GM19395 (cell line): ENCODE measurements at regions not wholly inside any gene's neighbourhood (a gene's known extent, or its start where the extent isn't known, plus 50 kb on each side); places are given as distances from the start of the nearest gene placed in this dataset.
"Not testable (repeated sequence)": the region's sequence is repeated elsewhere in the genome, so short reads cannot be mapped to it uniquely, and the experiment has no call there.

ENCODE experiments used
- ATAC-seq: cut with Tn5 transposase; IDR thresholded peaks from one replicate; pipeline ENCODE4 v1.9.1; 2021; ENCODE audit warnings: mild to moderate bottlenecking, moderate library complexity; ENCODE audit not compliant: unreplicated experiment

GRCh38 chr18:76611750-76612045, 116.7 kb upstream of the ZNF516 start:
- not testable (repeated sequence) for ATAC-seq

GRCh38 chr18:76610933-76611749, 116.1 kb upstream of the ZNF516 start:
- no peak for ATAC-seq

GRCh38 chr18:76610012-76610411, 115.0 kb upstream of the ZNF516 start:
- ATAC-seq = no peak

- ATAC-seq = no peak
Observed at GRCh38 chr18:76605341-76605929, 110.4 kb upstream of the ZNF516 start.

DNA sequence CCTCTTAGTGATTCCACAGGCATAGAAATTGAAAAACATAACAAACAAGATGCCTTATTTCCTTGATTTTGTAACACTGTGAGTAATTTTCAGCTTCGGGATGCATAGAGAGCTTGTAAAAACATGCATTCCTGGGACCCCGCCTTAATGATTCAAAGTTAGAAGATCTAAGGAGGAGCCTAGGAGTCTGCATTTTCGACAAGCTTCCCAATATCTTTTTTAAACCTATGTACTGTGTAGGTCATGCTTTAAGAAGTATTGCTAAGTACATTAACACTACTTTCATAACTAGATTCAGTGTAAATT, 109.8 kb upstream of the ZNF516 start:
- ATAC-seq = no peak

DNA sequence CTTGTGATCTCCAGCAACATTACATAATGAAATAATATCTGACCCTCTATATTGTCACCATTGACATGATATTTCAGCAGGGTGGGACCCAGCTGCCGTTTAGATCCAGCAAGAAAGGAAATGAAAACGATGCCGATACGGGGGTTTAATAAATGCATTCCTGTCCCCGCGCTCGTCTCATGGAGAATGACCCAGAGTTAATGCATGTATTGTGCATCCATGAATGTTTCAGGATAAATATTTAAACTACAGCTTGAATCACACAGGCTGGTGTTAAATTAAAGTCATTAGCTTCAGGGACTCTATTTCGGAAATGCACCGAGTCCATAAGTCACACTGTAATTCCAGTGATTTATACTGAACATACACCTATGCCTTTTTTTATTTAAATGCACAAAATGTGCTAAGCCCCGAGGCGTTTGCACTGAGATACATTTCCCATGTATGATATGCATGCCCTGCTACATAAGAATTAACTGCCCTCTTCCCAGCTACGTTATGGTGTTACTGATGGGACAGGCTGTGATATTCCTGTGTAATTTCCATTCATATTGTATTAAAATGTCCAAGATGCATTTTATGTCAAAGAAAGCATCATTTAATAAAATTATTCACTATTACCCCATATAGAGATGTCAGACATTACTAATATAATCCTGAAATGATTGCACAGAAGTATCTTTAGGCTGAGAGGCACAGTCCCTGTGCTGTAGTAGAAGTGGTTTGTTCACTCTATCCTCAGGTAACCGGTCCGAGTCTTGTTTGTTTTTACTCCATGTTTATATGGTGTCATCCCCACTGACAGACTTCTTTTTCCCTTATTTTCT, 109.3 kb upstream of the ZNF516 start:
- no peak for ATAC-seq

- ATAC-seq = no peak
Observed at GRCh38 chr18:76602191-76602590, 107.1 kb upstream of the ZNF516 start.

DNA sequence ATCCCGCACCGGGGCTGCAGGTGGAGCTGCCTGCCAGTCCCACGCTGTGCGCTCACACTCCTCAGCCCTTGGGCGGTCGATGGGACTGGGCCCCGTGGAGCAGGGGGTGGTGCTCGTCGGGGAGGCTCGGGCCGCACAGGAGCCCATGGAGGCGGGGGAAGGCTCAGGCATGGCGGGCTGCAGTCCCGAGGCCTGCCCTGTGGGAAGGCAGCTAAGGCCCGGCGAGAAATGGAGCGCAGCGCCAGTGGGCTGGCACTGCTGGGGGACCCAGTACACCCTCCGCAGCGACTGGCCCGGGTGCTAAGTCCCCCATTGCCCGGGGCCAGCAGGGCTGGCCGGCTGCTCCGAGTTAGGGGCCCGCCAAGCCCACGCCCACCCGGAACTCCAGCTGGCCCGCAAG, 105.0 kb upstream of the ZNF516 start:
- ATAC-seq = not testable (repeated sequence)

- ATAC-seq = no peak
Observed at GRCh38 chr18:76594966-76595365, 99.9 kb upstream of the ZNF516 start.

DNA sequence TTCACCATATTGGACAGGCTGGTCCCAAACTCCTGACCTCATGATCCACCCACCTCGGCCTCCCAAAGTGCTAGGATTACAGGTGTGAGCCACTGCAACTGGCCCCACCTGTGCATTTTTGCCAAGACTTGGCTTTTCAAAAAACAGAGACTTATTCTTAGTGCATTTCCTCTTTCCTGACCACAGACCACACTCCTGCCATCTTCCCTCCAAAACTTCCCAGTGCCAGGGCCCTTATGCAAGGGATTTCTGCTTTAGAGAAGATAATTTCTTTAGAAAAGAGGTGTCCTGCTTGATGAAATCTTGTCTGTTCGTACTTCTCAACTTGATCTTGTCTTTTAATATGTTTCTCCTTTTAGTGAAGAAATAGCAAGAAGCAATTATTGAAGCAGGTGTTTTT, 98.8 kb upstream of the ZNF516 start:
- ATAC-seq = no peak

DNA sequence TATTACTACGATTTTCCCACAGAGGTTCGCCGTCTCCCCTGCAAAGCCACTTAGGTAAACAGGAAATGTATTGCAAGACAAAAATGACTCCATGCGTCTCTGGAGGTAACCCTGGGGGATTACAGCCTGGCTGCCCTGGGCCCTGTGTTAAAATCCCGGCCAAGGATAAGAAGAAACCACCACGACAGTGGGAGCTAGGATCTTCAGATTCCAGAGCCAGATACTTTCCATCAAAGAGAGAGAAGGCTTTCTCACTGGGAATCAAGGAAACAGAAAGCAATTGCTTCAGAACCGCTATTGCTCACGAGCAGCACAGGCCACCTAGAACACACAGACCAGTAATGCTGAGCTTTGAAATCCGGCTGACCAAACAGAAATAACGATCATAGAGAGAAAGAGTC, 97.9 kb upstream of the ZNF516 start:
- no peak for ATAC-seq

GRCh38 chr18:76592096-76592495, 97.1 kb upstream of the ZNF516 start:
- ATAC-seq = no peak

DNA sequence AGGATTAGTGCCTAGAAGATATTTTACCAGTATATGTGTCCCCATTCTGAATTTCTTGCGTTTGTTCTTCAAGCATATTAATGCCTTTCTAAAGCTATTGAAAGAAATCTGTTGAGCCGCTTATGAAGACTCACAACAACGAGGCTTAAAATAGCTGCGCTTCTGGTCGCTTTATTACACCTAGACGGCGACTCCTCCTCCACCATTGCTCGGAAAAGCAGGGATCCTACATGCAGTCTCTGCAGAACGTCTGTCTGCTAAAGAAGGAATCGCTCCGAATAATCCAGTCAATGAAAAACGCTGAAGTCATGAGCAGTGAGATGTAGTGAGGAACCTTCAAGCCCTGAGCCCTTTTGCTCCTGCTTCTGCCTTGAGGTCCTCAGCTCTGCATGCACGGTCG, 94.8 kb upstream of the ZNF516 start:
- ATAC-seq = no peak

DNA sequence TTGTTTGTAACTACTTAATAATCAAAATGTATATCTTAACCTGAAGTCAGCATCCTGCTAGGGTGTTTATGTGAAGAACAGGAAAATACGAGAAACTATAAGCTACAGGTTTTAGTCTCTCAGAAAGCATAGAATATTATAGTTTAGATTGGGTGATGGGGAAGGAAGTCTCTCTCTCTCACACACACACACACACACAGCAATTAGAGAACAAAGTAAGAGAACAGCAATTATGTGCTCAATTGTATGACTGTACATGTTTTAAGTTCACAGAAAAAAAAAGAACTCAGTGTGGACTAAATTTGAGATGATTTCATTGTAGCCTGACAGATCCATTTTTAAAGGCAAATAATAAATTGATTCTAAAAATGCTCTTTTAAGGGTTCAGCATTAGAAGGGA, 94.3 kb upstream of the ZNF516 start:
- no peak for ATAC-seq

- no peak for ATAC-seq
Observed at GRCh38 chr18:76588601-76589226, 93.7 kb upstream of the ZNF516 start.

- ATAC-seq = no peak
Observed at GRCh38 chr18:76587879-76588271, 92.8 kb upstream of the ZNF516 start.

- no peak for ATAC-seq
Observed at GRCh38 chr18:76587147-76587878, 92.3 kb upstream of the ZNF516 start.

DNA sequence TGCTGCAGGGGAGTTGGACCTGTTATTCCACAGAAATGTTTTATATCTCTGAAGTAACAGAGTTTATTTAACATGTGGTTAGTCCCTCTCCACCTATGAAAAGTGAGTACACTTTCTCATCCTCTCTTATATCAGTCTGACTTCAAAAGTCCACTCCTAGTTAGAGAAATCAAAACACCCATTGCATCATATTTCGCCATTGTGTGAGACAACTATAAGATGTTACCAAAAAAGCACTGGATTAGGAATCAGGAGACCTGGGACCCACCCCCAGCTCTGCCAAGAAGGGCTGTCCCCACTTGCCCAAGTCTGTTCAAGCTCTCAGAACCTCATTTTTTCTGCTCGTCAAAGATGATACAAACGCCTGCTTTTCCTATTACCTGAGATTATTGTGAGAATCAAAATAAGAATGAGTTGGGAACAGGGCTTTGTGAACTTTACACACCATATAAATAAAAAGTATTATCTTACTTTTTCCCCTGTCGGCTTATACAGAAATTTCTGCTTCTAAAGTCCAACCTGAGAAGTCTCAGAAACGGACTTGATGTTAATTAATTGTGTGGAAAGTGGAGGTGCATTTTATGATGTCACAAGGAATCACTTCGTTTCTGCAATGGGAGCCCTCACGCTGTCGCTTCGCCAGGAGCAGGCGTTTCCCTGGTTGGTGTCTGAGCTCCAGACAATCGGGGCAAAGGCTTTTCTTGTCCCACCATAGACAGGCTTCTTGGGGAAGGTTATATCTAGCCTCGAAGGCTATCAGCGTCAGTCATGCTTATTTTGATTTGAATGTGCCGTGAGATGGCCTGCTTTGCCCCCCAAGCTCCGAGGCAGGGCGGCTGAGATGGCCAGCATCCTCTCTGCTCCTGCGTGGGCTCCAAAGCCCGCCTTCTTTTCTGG, 89.6 kb upstream of the ZNF516 start:
- ATAC-seq = no peak

GRCh38 chr18:76581261-76581660, 86.2 kb upstream of the ZNF516 start:
- ATAC-seq = no peak
